H1 (cell line): ENCODE measurements at regions not wholly inside any gene's neighbourhood (a gene's known extent, or its start where the extent isn't known, plus 50 kb on each side); places are given as distances from the start of the nearest gene placed in this dataset.

ENCODE experiments used
- CHD1 ChIP-seq: IDR thresholded peaks from 2 replicates; pipeline ENCODE4 v1.6.1; 2012; ENCODE audit warnings: low read depth, low read length, improper control_type of control experiment
- EP300 ChIP-seq, 2 experiments: IDR thresholded peaks; 1 replicate in 1 of 2; 2 replicates in 1 of 2; pipeline ENCODE4 v1.6.1; 2011 to 2012; ENCODE audit warnings: low read depth in 2 of 2, low read length in 2 of 2, mild to moderate bottlenecking in 2 of 2, borderline replicate concordance in 1 of 2, inconsistent platforms in 1 of 2, moderate library complexity in 1 of 2
- KDM1A ChIP-seq: fragments of 200-600, 300-600 bp; sonication (generic); IDR thresholded peaks from 2 replicates; pipeline ENCODE4 v1.7.1; 2016; ENCODE audit warnings: mild to moderate bottlenecking, low read length, borderline replicate concordance
- TF ChIP-seq, protein P1 (sequence below), 3 experiments: IDR thresholded peaks; 1 replicate in 2 of 3; 2 replicates in 1 of 3; pipeline versions ENCODE4 v1.5.1 to v1.6.1; 2011; ENCODE audit warnings: low read length in 3 of 3, mild to moderate bottlenecking in 3 of 3, inconsistent platforms in 2 of 3, low read depth in 1 of 3, moderate library complexity in 1 of 3; ENCODE audit not compliant: insufficient read depth in 1 of 3; ENCODE audit errors: control extremely low read depth in 1 of 3

DNA sequence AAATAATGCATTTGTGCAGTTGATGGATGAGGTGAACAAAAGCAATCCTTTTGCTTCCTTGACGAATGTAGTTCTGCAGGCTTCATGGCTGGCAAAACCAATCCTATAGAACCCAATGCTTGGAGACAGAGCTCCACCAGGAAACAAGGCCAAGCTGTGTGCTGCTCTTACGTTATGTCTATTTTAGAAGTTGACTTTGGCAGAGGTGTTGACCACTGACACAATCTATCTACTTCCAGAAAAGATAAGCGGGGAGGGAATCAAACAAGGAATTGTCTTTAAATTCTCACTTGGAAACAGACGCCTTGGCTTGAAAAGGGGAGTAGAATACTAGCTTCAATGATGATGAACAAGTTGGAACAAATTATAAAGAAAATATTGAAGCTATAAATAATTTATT is 211.2 kb downstream of the SETD4 start:
- TF ChIP-seq EP300 (IDR thresholded peaks at IDR 0.05; ENCODE audit: borderline replicate concordance in 1 of 2, low read depth in 2 of 2, low read length in 2 of 2) (no peak), CHD1 (no peak), KDM1A (no peak)
- TF ChIP-seq, protein P1, sequence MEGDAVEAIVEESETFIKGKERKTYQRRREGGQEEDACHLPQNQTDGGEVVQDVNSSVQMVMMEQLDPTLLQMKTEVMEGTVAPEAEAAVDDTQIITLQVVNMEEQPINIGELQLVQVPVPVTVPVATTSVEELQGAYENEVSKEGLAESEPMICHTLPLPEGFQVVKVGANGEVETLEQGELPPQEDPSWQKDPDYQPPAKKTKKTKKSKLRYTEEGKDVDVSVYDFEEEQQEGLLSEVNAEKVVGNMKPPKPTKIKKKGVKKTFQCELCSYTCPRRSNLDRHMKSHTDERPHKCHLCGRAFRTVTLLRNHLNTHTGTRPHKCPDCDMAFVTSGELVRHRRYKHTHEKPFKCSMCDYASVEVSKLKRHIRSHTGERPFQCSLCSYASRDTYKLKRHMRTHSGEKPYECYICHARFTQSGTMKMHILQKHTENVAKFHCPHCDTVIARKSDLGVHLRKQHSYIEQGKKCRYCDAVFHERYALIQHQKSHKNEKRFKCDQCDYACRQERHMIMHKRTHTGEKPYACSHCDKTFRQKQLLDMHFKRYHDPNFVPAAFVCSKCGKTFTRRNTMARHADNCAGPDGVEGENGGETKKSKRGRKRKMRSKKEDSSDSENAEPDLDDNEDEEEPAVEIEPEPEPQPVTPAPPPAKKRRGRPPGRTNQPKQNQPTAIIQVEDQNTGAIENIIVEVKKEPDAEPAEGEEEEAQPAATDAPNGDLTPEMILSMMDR (IDR thresholded peaks at IDR 0.05; ENCODE audit: control extremely low read depth in 1 of 3, insufficient read depth in 1 of 3, low read depth in 1 of 3, low read length in 3 of 3), result no peak
